SK-N-SH treated with all-trans-retinoic acid at 6 μM for 48 hours (cell line): ENCODE measurements at regions not wholly inside any gene's neighbourhood (a gene's known extent, or its start where the extent isn't known, plus 50 kb on each side); places are given as distances from the start of the nearest gene placed in this dataset.
A peak's percentile ranks its signal among the peaks of the same experiment; 100 is the strongest.

Experiments used
- ATAC-seq: fragments of 200-7000 bp; cut with Tn5 transposase; 3 replicates; pipeline ENCODE4 v1.9.1; 2020; ENCODE audit warnings: mild to moderate bottlenecking, moderate library complexity
- ARNTL ChIP-seq: fragments of 450-650 bp; formaldehyde crosslinking; IDR thresholded peaks from 2 replicates; pipeline ENCODE4 v1.5.0; 2020; ENCODE audit warnings: low read depth, mild to moderate bottlenecking, moderate library complexity, borderline replicate concordance
- CSDC2 ChIP-seq: fragments of 250-450 bp; sonication (Bioruptor Pico); IDR thresholded peaks from 2 replicates; pipeline ENCODE4 v1.5.0; 2020; ENCODE audit warnings: mild to moderate bottlenecking, moderate library complexity
- ESRRG ChIP-seq: fragments of 250-450 bp; sonication (Bioruptor Pico); IDR thresholded peaks from 2 replicates; pipeline ENCODE4 v1.6.1; 2021; ENCODE audit warnings: mild to moderate bottlenecking
- GLIS3 ChIP-seq: fragments of 250-450 bp; sonication (Bioruptor Pico); IDR thresholded peaks from 2 replicates; pipeline ENCODE4 v1.5.0; 2020; ENCODE audit warnings: mild to moderate bottlenecking, moderate library complexity
- ISL1 ChIP-seq: fragments of 250-450 bp; sonication (Bioruptor Pico); IDR thresholded peaks from 2 replicates; pipeline ENCODE4 v2.1.2; 2022; ENCODE audit warnings: mild to moderate bottlenecking, moderate library complexity
- OSR1 ChIP-seq: fragments of 250-450 bp; sonication (Bioruptor Pico); IDR thresholded peaks from 2 replicates; pipeline ENCODE4 v1.8.0; 2022; ENCODE audit warnings: moderate library complexity, mild to moderate bottlenecking, inconsistent platforms
- PPARA ChIP-seq: fragments of 250-450 bp; sonication (Bioruptor Pico); IDR thresholded peaks from 2 replicates; pipeline ENCODE4 v1.5.0; 2020; ENCODE audit warnings: mild to moderate bottlenecking, borderline replicate concordance
- RARB ChIP-seq: fragments of 250-450 bp; sonication (Bioruptor Pico); IDR thresholded peaks from 2 replicates; pipeline ENCODE4 v1.8.0; 2021; ENCODE audit warnings: mild to moderate bottlenecking, moderate library complexity
- SNAI2 ChIP-seq: fragments of 250-450 bp; sonication (Bioruptor Pico); IDR thresholded peaks from 2 replicates; pipeline ENCODE4 v1.5.0; 2020; ENCODE audit warnings: mild to moderate bottlenecking, moderate library complexity
- TCF4 ChIP-seq: fragments of 250-450 bp; sonication (Bioruptor Pico); IDR thresholded peaks from 2 replicates; pipeline ENCODE4 v1.8.0; 2021; ENCODE audit warnings: mild to moderate bottlenecking, moderate library complexity, borderline replicate concordance
- ZC3H10 ChIP-seq: fragments of 250-450 bp; sonication (Bioruptor Pico); IDR thresholded peaks from 2 replicates; pipeline ENCODE4 v1.5.1; 2021; ENCODE audit warnings: mild to moderate bottlenecking, moderate library complexity
- ZFP3 ChIP-seq: fragments of 250-450 bp; sonication (Bioruptor Pico); IDR thresholded peaks from 2 replicates; pipeline ENCODE4 v1.5.0; 2020; ENCODE audit warnings: mild to moderate bottlenecking, moderate library complexity
- ZFP30 ChIP-seq: fragments of 450-650 bp; formaldehyde crosslinking; IDR thresholded peaks from 2 replicates; pipeline ENCODE4 v1.5.0; 2022; ENCODE audit warnings: mild to moderate bottlenecking, moderate library complexity
- ZNF565 ChIP-seq: fragments of 450-650 bp; formaldehyde crosslinking; conservative IDR thresholded peaks from 2 replicates; pipeline ENCODE4 v1.5.0; 2020; ENCODE audit warnings: low read depth, mild to moderate bottlenecking, moderate library complexity
- ZNF70 ChIP-seq: fragments of 450-650 bp; formaldehyde crosslinking; IDR thresholded peaks from 2 replicates; pipeline ENCODE4 v1.5.0; 2020; ENCODE audit warnings: mild to moderate bottlenecking, moderate library complexity
- ZNF8 ChIP-seq: fragments of 450-650 bp; formaldehyde crosslinking; IDR thresholded peaks from 2 replicates; pipeline ENCODE4 v1.5.0; 2020; ENCODE audit warnings: mild to moderate bottlenecking, moderate library complexity
- TF ChIP-seq, protein P1 (sequence below): fragments of 250-450 bp; sonication (Bioruptor Pico); IDR thresholded peaks from 2 replicates; pipeline ENCODE4 v1.5.0; 2020; ENCODE audit warnings: mild to moderate bottlenecking, moderate library complexity
- TF ChIP-seq, protein P2 (sequence below): fragments of 250-450 bp; sonication (Bioruptor Pico); IDR thresholded peaks from 2 replicates; pipeline ENCODE4 v1.5.1; 2021; ENCODE audit warnings: mild to moderate bottlenecking, moderate library complexity
- TF ChIP-seq, protein P3 (sequence below): fragments of 250-450 bp; sonication (Bioruptor Pico); IDR thresholded peaks from 2 replicates; pipeline ENCODE4 v1.8.0; 2021; ENCODE audit warnings: low read depth, mild to moderate bottlenecking, moderate library complexity, borderline replicate concordance
- TF ChIP-seq, protein P4 (sequence below): fragments of 250-450 bp; sonication (Bioruptor Pico); IDR thresholded peaks from 2 replicates; pipeline ENCODE4 v1.5.1; 2020; ENCODE audit warnings: low read depth, mild to moderate bottlenecking, moderate library complexity

DNA sequence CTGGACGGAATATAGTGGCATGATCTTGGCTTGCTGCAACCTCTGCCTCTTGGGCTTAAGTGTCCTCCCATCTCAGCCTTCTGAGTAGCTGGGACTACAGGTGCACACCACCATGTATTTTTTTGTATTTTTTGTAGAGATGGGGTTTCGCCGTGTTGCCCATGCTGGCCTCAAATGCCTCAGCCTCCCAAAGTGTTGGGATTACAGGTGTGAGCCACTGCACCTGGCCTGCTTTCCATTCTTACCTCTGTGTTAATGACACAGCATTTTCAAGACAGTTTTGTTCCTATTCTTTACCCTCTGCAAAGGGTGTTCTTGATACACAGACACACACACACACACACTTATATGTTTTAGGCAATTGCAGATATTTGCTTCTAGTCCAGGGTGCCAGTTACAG lies 113.3 kb downstream of the LRRC70 start:
- ATAC-seq: no peak
- TF ChIP-seq ESRRG (CRISPR knock-in tag): no peak
- TF ChIP-seq, protein P1, sequence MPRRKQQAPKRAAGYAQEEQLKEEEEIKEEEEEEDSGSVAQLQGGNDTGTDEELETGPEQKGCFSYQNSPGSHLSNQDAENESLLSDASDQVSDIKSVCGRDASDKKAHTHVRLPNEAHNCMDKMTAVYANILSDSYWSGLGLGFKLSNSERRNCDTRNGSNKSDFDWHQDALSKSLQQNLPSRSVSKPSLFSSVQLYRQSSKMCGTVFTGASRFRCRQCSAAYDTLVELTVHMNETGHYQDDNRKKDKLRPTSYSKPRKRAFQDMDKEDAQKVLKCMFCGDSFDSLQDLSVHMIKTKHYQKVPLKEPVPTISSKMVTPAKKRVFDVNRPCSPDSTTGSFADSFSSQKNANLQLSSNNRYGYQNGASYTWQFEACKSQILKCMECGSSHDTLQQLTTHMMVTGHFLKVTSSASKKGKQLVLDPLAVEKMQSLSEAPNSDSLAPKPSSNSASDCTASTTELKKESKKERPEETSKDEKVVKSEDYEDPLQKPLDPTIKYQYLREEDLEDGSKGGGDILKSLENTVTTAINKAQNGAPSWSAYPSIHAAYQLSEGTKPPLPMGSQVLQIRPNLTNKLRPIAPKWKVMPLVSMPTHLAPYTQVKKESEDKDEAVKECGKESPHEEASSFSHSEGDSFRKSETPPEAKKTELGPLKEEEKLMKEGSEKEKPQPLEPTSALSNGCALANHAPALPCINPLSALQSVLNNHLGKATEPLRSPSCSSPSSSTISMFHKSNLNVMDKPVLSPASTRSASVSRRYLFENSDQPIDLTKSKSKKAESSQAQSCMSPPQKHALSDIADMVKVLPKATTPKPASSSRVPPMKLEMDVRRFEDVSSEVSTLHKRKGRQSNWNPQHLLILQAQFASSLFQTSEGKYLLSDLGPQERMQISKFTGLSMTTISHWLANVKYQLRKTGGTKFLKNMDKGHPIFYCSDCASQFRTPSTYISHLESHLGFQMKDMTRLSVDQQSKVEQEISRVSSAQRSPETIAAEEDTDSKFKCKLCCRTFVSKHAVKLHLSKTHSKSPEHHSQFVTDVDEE (CRISPR knock-in tag): no peak
- TF ChIP-seq ZNF70: no peak
- TF ChIP-seq OSR1 (CRISPR knock-in tag): no peak
- TF ChIP-seq, protein P2, sequence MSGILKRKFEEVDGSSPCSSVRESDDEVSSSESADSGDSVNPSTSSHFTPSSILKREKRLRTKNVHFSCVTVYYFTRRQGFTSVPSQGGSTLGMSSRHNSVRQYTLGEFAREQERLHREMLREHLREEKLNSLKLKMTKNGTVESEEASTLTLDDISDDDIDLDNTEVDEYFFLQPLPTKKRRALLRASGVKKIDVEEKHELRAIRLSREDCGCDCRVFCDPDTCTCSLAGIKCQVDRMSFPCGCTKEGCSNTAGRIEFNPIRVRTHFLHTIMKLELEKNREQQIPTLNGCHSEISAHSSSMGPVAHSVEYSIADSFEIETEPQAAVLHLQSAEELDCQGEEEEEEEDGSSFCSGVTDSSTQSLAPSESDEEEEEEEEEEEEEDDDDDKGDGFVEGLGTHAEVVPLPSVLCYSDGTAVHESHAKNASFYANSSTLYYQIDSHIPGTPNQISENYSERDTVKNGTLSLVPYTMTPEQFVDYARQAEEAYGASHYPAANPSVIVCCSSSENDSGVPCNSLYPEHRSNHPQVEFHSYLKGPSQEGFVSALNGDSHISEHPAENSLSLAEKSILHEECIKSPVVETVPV (CRISPR knock-in tag): no peak
- no peak for TF ChIP-seq GLIS3 (CRISPR knock-in tag)
- no peak for TF ChIP-seq PPARA (CRISPR knock-in tag)
- TF ChIP-seq ZNF565 (CRISPR knock-in tag): no peak
- no peak for TF ChIP-seq ARNTL
- TF ChIP-seq ISL1 (CRISPR knock-in tag): no peak
- no peak for TF ChIP-seq RARB
- TF ChIP-seq ZC3H10 (CRISPR knock-in tag): no peak
- no peak for TF ChIP-seq ZNF8 (CRISPR knock-in tag)
- no peak for TF ChIP-seq CSDC2
- TF ChIP-seq ZFP30 (CRISPR knock-in tag): no peak
- TF ChIP-seq, protein P3, sequence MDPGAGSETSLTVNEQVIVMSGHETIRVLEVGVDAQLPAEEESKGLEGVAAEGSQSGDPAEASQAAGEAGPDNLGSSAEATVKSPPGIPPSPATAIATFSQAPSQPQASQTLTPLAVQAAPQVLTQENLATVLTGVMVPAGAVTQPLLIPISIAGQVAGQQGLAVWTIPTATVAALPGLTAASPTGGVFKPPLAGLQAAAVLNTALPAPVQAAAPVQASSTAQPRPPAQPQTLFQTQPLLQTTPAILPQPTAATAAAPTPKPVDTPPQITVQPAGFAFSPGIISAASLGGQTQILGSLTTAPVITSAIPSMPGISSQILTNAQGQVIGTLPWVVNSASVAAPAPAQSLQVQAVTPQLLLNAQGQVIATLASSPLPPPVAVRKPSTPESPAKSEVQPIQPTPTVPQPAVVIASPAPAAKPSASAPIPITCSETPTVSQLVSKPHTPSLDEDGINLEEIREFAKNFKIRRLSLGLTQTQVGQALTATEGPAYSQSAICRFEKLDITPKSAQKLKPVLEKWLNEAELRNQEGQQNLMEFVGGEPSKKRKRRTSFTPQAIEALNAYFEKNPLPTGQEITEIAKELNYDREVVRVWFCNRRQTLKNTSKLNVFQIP (CRISPR knock-in tag): no peak
- TF ChIP-seq TCF4 (CRISPR knock-in tag): no peak
- TF ChIP-seq, protein P4, sequence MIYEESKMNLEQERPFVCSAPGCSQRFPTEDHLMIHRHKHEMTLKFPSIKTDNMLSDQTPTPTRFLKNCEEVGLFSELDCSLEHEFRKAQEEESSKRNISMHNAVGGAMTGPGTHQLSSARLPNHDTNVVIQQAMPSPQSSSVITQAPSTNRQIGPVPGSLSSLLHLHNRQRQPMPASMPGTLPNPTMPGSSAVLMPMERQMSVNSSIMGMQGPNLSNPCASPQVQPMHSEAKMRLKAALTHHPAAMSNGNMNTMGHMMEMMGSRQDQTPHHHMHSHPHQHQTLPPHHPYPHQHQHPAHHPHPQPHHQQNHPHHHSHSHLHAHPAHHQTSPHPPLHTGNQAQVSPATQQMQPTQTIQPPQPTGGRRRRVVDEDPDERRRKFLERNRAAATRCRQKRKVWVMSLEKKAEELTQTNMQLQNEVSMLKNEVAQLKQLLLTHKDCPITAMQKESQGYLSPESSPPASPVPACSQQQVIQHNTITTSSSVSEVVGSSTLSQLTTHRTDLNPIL: no peak
- no peak for TF ChIP-seq ZFP3 (CRISPR knock-in tag)

DNA sequence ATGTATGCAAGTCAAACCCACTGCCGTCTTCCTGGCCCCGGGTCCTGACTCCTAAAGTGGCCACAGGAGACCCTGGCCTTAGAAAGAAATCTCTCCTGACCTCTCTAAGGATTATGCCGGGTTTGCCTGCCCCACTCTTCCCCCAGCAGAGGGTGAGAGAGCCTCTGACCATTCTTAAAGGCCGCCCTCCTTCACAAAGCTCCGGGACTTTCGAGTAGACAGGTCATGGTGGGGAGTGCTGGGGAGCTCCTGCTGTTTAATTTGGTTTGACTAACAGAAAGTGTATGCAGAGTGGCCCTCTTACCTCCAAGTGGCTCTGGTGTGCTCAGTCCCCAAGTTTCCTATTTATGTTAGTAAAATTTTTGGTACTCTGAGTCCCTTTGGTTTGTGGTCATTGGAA lies 111.8 kb downstream of the LRRC70 start:
- TF ChIP-seq ZC3H10 (CRISPR knock-in tag): no peak
- TF ChIP-seq, protein P1 (CRISPR knock-in tag): no peak
- TF ChIP-seq, protein P4: no peak
- no peak for TF ChIP-seq SNAI2 (CRISPR knock-in tag)
- no peak for TF ChIP-seq RARB
- no peak for TF ChIP-seq ZNF565 (CRISPR knock-in tag)
- TF ChIP-seq TCF4 (CRISPR knock-in tag): no peak
- TF ChIP-seq ZNF8 (CRISPR knock-in tag): no peak
- no peak for TF ChIP-seq PPARA (CRISPR knock-in tag)
- TF ChIP-seq ISL1 (CRISPR knock-in tag): no peak
- TF ChIP-seq CSDC2: no peak
- TF ChIP-seq, protein P3 (CRISPR knock-in tag): no peak
- no peak for TF ChIP-seq ESRRG (CRISPR knock-in tag)
- ATAC-seq: peak; percentile 40; the same call in 2 of the 3 replicates
